D341Med (cell line): ENCODE measurements at regions not wholly inside any gene's neighbourhood (a gene's known extent, or its start where the extent isn't known, plus 50 kb on each side); places are given as distances from the start of the nearest gene placed in this dataset.
"Not testable (repeated sequence)": the region's sequence is repeated elsewhere in the genome, so short reads cannot be mapped to it uniquely, and the experiment has no call there.

ENCODE experiments used
- DNase-seq: peaks from one replicate; pipeline ENCODE4 v3.0.0; 2012; ENCODE audit warnings: low spot score

DNA sequence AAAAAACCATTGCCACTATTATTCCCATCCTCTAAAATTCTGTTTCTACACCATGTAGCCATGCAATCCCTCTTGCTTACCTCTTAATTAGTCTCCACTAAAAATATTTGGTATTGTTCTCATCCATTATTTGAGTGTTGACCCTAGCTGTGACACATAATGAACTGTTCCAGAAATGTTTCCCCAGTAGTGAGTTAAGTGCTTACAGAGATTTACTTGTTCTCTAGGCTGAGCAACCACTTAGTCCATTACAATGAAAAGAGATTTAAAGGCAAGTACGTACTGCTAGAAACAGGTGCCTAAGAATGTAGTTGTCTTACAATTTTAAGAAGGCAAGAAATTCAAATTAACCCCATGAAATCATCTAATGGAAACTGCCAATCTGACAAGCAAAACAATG lies 112.7 kb upstream of the PTPN13 start:
- no peak for DNase-seq

DNA sequence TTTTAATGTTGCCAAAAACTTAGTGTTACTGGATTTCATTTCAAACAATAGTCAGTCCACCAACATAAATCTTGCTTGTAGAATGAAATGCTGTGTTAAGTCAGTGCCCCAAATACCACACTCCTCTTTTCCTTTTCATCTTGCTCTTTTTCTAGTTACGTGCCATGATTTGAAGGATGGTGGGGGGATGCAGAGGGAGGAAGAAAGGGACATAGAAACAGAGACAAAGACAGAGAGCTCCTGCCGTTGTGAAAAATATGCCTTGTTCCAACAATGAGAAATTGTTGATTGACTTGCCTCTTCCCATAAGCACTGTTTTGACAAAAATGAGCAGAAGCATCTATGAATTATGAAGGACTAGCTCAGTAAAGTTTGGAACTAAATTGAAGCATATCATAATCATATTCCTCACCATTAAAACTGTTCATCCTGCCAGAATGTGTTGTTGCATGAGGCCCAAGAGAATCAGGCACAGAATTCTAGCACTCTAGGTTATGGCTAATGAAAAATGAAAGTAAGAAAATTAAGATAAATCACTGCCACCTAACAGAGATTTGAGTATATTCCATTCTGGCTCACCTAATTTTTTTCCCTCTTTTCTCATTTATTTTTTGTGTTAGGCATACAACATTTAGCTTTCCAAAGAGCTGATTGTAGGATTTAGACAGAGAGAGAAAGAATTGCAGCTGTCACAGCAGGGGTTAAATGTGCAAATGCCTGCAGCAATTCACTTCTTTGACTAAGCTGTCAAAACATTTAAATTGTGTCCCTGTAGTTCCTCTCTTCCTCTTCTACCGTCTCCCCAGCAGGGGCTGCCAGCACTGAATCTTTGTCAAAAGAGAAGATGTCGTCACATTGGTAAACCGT lies 111.6 kb upstream of the PTPN13 start:
- no peak for DNase-seq

DNA sequence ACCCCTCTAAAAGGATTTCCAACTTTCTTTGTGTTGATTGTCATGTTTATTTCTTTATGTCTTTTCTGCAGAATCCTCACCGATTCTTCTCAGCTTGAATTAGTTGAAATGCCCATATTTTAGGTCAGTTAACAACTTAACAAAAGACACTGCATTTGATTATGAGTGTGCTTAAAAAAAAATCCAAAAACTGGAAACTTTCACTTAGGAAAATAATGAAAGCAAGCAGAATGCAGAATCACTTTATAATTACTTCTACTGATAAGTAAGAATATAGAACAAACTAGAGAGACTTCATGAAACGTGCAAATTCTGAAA lies 111.0 kb upstream of the PTPN13 start:
- DNase-seq, result no peak

- DNase-seq, result no peak
Measured at GRCh38 chr4:86483773-86484172, 110.3 kb upstream of the PTPN13 start.

DNA sequence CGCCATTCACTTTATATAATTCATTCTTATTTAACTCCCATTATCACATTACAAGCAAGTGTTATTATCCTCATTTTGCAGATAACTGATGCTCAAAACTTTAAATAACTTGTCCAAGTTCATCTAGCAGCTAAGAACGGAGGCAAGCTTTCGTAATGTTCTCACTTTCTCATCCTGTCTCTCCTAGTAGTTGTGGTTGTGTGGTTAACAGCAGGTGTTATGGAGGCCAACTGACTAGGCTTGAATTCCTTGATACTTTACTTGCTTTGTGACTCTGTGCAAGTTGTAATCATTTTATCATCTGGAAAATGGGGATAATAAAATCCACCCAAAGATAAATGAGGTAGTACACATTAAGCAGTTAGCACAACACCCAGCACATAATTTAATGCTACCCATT lies 109.9 kb upstream of the PTPN13 start:
- no peak for DNase-seq

DNA sequence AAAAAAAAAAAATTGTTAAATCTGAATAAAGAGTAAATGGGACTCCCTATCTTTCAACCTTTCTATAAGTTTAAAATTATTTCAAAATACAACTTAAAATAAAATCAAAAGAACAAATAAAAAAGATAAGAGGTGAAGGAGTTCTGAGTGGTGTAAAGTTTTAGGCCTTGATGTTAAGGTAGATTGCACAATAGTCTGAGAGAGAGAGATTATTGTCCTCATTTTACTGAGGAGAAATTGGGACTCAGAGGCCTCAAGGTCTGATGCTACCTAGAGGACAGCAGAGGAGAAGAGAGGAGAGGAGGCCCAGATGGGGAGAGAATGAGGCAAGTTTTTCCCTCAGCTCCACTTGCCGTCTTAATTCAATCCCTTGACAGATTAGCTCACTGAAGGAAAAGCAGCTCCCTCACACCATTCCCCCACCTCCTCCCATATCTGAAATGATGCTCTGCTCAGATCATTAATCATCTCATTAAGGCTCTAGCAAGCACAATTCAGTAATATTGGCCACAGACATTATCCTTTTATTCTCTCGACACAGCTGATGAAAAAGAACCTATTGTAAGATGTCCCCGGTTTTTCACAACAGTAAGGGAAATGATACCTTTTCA lies 106.3 kb upstream of the PTPN13 start:
- no peak for DNase-seq

- DNase-seq, result no peak
Measured at GRCh38 chr4:86493460-86493859, 100.7 kb upstream of the PTPN13 start.

DNA sequence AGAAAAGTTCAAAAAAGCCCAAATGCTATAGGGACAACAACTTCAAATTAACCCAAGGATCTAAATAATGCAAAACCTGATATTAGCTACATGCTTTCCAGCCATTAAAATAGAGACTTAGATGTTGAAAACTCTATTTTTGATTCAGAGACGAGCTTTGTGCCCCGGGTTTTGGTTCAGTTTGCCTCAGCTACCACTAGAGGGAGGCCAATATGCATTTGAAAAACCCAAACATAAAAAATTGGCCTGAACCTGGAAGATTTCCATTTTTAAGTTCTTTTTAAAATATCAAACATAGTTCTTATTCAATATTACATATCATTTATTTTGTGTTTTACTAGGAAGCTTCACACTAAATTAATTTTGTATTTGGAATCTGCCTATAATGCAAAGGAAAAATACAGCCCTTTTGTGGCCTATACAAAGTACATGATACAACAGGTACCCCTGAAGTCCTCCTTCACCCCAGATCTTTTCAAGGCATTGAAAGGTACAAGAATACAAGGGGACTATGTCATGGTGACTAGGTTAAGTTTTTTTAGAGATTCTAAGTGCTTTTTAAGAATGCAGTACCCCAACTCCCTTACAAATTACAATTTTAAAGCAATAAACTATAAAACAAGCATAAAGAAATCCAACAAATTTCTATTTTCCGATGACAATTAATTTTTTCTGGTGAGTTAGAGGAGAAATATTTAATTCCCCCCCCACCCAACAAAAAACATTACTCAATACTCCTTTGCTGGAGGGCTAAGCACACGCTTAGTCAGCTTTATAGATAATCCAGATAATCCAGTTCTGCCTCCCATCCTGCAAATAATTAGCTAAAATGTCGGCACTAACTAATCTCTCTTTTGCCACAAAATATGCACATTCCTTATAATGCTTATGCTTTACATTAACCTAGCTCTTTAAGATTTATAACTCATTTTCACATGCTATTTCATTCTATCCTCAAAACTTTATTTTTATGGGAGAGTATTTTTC lies 97.7 kb upstream of the PTPN13 start:
- peak; percentile 63 for DNase-seq

- peak; percentile 21 for DNase-seq
Measured at GRCh38 chr4:86497131-86497530, 97.0 kb upstream of the PTPN13 start.

DNA sequence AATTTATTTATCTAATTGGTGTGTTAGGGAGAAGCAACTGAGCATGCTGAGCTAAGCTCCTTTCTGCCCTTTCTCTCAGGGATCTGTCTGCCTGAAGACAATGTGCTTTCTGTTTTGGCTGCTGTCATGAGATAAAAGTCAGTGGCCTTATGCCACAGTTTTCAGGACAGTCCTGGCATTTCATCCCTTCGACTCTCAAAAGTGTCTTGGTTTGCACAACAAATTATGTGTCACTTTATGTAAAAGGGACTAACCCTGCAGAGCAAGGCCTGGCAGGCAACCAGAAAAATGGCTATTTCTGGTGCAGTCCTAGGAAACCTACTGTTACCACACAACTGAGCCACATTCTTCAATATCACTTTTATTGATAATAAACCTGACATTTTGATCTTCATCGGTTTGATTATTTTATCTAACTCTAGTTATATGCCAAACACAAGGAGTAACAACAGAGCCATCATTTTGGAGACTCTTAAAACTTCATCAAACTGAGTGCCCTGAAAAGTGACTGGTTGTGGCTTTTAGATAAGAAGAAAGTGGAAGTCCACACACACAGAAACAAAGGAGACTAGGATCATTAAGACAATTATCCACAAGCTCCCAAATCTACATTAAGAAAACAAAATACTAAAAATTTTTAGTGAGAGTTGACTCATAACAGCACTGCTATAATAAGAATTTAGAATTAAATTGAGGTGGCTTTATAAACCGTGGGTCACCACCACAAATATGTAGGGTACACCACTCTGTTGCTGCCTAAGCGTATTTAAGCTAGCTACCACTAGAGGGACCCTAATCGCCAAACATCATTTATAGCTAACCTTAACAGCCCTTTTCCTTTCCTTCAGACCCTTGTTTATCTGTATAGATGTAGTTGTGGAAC lies 95.9 kb upstream of the PTPN13 start:
- peak; percentile 57 for DNase-seq

DNA sequence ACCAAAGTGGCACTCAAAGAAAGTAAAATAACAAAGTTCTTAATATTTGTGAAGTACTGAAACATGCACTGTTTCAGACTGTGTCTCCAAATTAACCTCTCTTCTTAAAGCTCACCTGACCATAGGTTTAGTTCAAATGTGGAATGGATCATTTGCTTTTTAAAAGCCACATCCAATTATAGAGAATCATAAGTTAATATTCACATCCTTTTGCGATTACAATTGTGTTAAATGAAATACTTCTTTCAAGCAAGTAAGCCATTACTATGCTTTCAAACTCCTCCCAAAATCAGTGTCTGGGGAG lies 95.3 kb upstream of the PTPN13 start:
- DNase-seq, result no peak

DNA sequence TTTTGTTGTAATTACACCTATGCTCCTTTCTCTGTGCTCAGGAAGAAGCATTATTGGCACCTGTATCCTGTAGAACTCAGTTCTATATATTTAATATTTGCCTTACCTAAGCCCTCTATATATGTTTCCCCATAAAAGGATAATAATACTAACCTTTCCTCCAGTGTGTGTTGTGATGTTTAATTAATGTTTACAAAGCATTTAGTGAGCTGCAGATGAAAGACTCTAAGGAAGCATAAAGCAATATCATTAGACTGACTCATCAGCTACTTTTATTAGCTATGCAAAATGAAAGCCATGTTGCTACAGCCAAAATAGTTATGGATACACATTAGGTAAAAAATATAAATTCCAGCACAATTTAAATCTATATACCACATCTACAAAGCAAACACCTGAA lies 93.6 kb upstream of the PTPN13 start:
- DNase-seq, result no peak

DNA sequence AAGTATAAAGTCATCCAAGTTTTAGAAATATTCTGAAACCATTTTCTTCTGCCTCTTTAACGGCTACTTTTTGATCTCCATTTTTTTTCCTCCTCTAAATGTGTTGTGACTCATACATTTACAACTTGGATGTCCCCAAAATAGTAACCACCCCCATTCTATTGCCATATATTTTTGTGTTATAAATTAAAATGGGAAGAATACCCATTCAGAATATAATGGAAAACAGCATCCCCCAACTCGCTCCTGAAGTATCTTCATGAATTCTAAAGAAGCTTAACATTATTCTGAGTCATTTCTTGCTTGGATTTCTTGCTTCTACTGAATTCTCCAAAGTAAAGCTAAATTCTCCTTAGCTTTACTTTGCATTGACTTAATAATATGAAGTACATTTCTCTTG lies 92.0 kb upstream of the PTPN13 start:
- DNase-seq, result no peak

GRCh38 chr4:86506591-86506990 lies 87.5 kb upstream of the PTPN13 start:
- DNase-seq, result no peak

GRCh38 chr4:86508436-86508835 lies 85.7 kb upstream of the PTPN13 start:
- no peak for DNase-seq

- DNase-seq, result no peak
Measured at GRCh38 chr4:86511590-86511989, 82.5 kb upstream of the PTPN13 start.

DNA sequence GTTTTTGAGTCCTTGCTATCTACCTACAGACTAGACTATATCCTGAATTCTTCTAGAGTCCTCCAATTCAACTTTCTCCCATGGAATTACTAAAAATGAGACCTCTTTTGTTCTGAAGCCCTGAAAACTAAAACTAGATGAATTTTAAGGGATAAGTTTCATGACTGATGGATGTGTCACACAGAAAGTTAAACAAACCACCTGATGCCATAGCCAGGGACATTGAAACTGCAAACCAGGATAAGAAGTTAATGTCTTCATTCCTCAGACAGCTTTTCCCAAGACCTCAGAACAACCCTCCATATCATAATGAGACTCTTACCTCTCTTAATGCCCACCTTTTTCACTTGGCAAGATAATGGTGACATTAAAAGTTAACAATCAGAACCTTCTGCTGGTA lies 81.5 kb upstream of the PTPN13 start:
- no peak for DNase-seq

GRCh38 chr4:86515963-86516362 lies 78.2 kb upstream of the PTPN13 start:
- DNase-seq, result not testable (repeated sequence)

DNA sequence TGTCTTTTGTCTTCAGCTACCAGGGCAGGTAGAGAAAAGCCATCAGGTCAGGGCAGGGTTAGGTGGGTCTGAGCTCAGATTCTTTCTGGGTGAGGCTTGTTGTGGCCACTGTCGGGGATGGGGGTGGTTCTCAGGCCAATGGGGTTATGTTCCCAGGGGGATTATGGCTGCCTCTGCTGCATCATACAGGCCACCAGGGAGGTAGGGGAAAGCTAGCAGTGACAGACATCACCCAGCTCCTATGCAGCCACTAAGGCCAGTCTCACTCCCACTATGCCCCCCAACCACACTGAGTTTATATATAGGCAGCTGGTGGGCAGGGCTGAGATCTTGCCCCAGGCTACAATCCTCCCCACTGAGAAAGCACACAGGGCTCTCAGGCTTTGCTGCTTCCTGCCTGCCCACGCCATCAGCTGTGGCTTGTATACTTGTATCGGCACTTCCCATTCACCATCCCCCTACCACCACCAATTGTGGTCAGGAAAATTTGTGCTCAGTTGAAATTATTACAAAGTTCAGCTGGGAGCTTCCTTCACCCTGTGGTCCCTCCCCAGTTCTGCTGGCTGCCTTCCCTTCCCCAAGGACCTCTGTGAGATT lies 72.6 kb upstream of the PTPN13 start:
- no peak for DNase-seq

DNA sequence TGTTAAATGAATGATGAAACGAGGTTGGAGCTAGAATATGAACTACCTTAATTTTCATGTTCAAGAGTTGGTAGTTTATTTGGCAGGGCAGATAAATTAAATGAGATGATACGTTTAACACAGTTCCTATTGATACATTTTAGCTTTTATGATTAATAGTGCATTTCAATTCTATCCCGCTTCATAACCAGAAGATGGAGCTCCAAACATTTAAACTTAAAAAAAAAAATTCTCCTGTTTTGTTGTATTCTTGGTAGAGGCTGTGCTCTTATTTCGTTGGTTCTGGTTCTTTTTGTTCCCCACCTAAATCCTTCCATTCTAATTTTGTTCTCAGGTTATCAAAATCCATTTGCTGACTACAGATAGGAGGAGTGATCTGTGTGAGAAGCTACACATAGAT lies 71.8 kb upstream of the PTPN13 start:
- no peak for DNase-seq

- no peak for DNase-seq
Measured at GRCh38 chr4:86523333-86523732, 70.8 kb upstream of the PTPN13 start.

- not testable (repeated sequence) for DNase-seq
Measured at GRCh38 chr4:86527713-86528112, 66.4 kb upstream of the PTPN13 start.
